ENCODE measurements at regions not wholly inside any gene's neighbourhood (a gene's known extent, or its start where the extent isn't known, plus 50 kb on each side); places are given as distances from the start of the nearest gene placed in this dataset.

- Histone ChIP-seq H2BK5ac (ENCODE audit: insufficient read length, low read length) (no peak overlapping the region), H2BK15ac (ENCODE audit: low read depth, low read length) (no peak overlapping the region), H4K91ac (ENCODE audit: insufficient read length, low read depth, low read length) (no peak overlapping the region), H2BK12ac (ENCODE audit: insufficient read length, low read depth, low read length) (no peak overlapping the region), H3K23me2 (ENCODE audit: insufficient read length, low read depth, low read length, poor library complexity, severe bottlenecking) (no peaks in the 10 kb centered on the region), H2AK5ac (ENCODE audit: insufficient read length, low read length) (no peak overlapping the region), H3K27ac (ENCODE audit: insufficient read length, low read depth, low read length) (no peak overlapping the region), H4K8ac (replicated peaks; ENCODE audit: insufficient read length, low read depth, low read length) (no peak overlapping the region), H4K20me1 (ENCODE audit: control insufficient read depth, insufficient read depth, insufficient read length) (no peaks in the 10 kb centered on the region), H3K9ac (ENCODE audit: extremely low read depth, insufficient read length, low read length) (no peak overlapping the region), H4K5ac (ENCODE audit: insufficient read length, low read depth, low read length) (no peak overlapping the region), H3K4me2 (ENCODE audit: insufficient read depth, insufficient read length, low read length) (no peak overlapping the region), H3K79me2 (ENCODE audit: insufficient read depth, low read length) (no peaks in the 10 kb centered on the region), H3K4me1 (ENCODE audit: insufficient read depth, low read length) (peaks cover 3% of the 10 kb centered on the region; the same call in 1 of the 2 replicates), H2BK20ac (ENCODE audit: low read depth, low read length, poor library complexity, severe bottlenecking) (no peak overlapping the region), H3K14ac (ENCODE audit: insufficient read depth, low read length) (no peak overlapping the region), H3K79me1 (ENCODE audit: insufficient read depth, low read depth, low read length, poor library complexity, severe bottlenecking) (no peaks in the 10 kb centered on the region), H3K27me3 (ENCODE audit: insufficient read depth, low read length) (no peaks in the 10 kb centered on the region), H3K56ac (ENCODE audit: insufficient read length, low read depth, low read length) (no peak overlapping the region), H2AFZ (ENCODE audit: low read length) (no peak overlapping the region), H3K18ac (ENCODE audit: insufficient read length, low read depth, low read length) (no peak overlapping the region), H3K23ac (ENCODE audit: insufficient read length, low read depth, low read length) (no peak overlapping the region), H3K9me3 (ENCODE audit: control insufficient read depth, low read depth, low read length) (no peaks in the 10 kb centered on the region), H3T11ph (ENCODE audit: low read length) (no peak overlapping the region), H2BK120ac (ENCODE audit: low read depth, low read length, poor library complexity, severe bottlenecking) (no peak overlapping the region), H3K4ac (ENCODE audit: low read depth, low read length) (no peak overlapping the region)
- H3K9me3 Mint-ChIP-seq, result no peaks in the 10 kb centered on the region
- DNase-seq, result no peak
- peaks cover 10 to 11% of the 10 kb centered on the region in 2 experiments for H3K4me1 Mint-ChIP-seq
- H3K4me3 Mint-ChIP-seq, result no peak overlapping the region
- H3K27ac Mint-ChIP-seq, result no peak overlapping the region
- no peaks in the 10 kb centered on the region for H3K36me3 Mint-ChIP-seq (ENCODE audit: insufficient read depth in 1 of 3, low read depth in 3 of 3)
- WGBS (ENCODE audit: extremely low coverage, insufficient read length, low lambda C conversion rate), result no CpG with 5 or more reads among the region's 1 CpG
- no peaks in the 10 kb centered on the region for H3K27me3 Mint-ChIP-seq (ENCODE audit: low read depth)
- TF ChIP-seq CTCF (conservative IDR thresholded peaks at IDR 0.05), result no peak; the same call in 1 of the 3 replicates
These were observed 134.3 kb upstream of the POU5F2 start for GRCh38 chr5:93875693-93876092.

Measured in H9 (cell line).